Loucy (cell line): ENCODE measurements at regions not wholly inside any gene's neighbourhood (a gene's known extent, or its start where the extent isn't known, plus 50 kb on each side); places are given as distances from the start of the nearest gene placed in this dataset.

Experiments
- EZH2phosphoT487 ChIP-seq: fragments of 200-600 bp; IDR thresholded peaks from 2 replicates; pipeline ENCODE4 v1.6.1; 2018; ENCODE audit warnings: antibody characterized with exemption, mild to moderate bottlenecking, moderate library complexity, borderline replicate concordance
- TF ChIP-seq, protein P1 (sequence below): fragments of 200-600 bp; sonication (generic); conservative IDR thresholded peaks from 2 replicates; pipeline ENCODE4 v1.5.1; 2014; ENCODE audit warnings: mild to moderate bottlenecking, antibody characterized with exemption, low read length

DNA sequence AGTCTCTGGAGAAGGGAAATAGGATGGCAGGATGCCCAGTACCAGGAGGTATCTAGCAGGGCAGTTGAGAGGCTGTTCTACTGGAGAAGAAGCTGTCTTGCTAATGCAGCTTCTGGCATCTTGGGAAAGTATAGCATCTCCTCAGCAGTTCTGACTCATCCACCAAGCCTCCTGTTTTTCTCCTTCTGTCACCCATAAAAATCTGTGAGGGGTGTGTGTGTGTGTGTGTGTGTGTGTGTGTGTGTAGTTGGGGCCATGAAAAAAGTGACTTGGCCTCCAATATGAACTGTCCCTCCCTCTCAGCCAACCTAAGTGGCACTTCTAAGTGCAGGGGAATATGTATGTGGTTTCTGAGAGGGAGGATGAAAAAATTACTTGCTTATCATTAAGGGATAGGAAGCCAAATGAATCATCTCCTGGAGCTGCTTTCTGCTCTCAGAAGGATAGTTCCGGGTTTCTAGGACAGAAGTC, 83.9 kb downstream of the CBLN2 start:
- TF ChIP-seq, protein P1, sequence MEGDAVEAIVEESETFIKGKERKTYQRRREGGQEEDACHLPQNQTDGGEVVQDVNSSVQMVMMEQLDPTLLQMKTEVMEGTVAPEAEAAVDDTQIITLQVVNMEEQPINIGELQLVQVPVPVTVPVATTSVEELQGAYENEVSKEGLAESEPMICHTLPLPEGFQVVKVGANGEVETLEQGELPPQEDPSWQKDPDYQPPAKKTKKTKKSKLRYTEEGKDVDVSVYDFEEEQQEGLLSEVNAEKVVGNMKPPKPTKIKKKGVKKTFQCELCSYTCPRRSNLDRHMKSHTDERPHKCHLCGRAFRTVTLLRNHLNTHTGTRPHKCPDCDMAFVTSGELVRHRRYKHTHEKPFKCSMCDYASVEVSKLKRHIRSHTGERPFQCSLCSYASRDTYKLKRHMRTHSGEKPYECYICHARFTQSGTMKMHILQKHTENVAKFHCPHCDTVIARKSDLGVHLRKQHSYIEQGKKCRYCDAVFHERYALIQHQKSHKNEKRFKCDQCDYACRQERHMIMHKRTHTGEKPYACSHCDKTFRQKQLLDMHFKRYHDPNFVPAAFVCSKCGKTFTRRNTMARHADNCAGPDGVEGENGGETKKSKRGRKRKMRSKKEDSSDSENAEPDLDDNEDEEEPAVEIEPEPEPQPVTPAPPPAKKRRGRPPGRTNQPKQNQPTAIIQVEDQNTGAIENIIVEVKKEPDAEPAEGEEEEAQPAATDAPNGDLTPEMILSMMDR: no peak
- no peak for TF ChIP-seq EZH2phosphoT487
